Ureter (tissue), 1 donor: ENCODE measurements at regions not wholly inside any gene's neighbourhood (a gene's known extent, or its start where the extent isn't known, plus 50 kb on each side); places are given as distances from the start of the nearest gene placed in this dataset.

Experiments
- DNase-seq: peaks from one replicate; pipeline ENCODE4 v3.0.0-alpha.2; 2020; ENCODE audit warnings: low spot score
- donor health status: DM: yes; HTN: yes; CAD: no.

DNA sequence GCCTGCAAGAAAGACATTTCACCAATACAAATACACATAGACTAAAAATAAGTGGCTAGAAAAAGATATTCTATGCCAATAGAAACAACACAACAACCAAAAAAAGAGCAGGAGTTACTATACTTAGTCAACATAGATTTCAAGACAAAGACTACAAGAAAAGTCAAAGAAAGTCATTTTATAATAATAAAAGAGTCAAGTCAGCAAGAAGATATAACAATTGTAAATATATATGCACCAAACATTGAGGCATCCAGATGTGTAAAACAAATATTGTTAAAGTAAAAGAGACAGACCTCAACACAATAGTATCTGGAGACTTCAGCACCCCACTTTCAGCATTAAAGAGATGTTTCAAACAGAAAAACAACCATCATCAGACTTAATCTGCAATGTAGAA lies 104.6 kb downstream of the AMY1C start:
- no peak for DNase-seq

DNA sequence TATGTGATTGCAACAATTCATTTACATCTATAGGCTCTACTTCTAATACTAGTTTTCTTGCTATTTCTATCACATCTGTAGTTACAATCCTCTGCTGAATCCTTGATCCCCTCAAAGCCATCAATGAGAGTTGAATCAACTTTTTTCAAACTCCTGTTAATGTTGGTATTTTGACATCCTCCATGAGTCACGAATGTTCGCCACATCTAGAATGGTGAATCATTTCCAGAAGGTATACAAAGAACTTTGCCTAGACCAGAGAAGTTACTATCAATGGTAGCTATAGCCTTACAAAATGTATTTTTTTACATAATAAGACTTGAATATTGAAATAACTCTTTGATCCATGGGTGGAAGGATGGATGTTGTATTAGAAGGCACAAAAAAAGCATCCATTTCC lies 110.0 kb downstream of the AMY1C start:
- DNase-seq: no peak

DNA sequence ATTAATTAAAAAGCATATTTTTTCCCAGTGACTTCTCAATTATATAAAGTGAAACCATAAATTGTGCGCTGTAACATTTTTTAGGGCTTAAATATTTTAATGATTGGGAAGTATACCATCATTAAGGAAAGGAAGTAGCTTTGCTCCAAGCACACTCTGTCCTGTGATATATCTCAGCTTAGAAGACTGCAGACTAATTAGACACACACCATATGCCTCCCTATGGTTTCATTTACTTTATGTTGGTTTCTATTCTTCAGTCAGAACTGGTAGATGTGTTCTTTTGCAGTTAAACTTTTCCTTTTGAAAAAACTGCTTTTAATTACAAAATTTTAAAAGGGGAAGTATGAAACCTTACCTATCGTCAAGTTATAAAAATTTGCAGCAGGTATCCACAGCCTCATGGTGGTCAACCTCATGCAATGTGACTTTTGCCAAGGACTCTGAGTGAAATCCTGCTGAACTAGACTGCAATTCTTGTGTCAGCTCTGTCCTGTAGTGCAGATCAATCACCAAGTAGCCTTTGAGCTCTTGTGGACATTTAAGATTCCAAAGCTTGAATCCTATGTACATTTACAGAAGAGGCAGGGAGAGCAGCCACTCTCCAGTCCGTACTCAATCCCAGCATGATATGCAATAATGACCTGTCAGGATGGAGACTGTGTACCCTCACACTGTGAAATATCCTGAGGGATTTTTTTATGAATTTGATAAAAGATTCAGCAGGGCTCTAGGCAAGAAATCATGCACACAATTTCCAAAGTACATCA lies 149.1 kb downstream of the AMY1C start:
- DNase-seq: no peak

DNA sequence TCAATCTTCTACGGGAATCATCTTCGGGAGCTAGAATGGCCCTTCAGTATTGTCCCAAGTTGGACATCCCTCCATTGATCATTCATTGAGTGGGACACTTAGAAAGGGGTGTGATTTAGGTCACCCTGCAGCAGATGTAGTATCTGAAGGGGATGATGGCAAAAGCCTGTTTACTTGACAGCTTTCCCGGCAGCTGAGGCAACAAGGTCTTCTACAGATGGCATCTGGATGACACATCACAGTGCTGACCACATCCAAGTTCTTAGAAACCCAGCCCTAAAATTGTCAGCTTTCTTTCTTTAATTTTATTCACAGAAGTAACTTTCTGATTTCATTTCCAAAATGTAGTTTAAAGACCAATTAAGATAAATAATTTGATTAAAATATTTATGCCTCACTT lies 150.3 kb downstream of the AMY1C start:
- DNase-seq: no peak

DNA sequence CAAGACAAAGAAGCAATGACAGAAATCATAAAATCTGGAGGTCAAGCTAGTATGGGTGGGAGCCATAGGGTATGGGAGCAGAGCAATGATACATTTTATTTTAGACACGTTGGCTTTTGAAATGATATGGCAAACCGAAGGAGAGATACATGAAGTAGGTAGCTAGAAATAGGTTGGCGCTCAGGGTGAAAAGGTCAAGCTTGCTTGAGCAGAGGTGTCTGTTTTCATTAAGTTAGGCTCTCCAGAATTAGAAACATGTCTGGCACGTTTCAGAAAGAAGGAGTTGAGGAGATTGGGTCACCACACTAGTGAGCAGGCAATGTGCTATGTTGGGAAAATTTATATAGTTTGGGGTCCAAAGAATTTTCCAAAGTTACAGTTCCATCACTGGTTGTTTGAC lies 151.4 kb downstream of the AMY1C start:
- DNase-seq: no peak

DNA sequence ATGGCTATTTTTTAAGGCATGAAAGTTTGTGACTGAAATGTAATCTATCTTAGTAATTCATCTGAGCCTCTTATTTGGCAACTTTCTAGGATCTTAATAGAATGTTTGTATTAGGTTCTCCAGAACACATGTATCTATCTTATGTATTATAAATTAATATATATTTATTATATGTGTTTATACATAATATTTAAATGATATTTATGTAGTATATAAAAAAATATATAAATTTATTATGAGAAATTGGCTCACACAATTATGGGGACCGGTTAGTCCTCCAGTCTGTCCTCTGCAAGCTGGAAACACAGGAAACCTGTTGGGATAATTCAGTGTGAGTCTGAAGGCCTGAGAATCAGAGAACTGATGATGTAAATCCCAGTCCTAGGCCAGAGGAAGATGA lies 155.7 kb downstream of the AMY1C start:
- no peak for DNase-seq

DNA sequence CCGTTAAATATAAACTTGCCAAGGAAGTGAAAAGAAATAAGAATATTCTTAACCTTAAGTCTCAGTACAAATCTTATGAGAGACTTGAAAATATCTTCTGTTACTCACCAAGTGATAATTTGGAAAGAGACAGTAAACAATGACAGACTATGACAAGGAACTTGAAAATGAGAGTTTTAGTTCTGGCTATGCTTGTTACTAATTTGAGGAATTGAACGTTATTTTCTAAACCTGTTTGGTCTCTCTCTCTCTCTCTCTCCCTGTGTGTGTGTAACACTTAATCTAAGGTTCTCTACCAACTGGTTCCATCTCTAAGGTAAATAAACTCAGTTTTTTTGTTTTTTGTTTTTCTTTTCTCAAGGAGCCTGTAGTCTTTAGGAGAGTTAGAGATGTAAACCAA lies 161.8 kb downstream of the AMY1C start:
- no peak for DNase-seq

DNA sequence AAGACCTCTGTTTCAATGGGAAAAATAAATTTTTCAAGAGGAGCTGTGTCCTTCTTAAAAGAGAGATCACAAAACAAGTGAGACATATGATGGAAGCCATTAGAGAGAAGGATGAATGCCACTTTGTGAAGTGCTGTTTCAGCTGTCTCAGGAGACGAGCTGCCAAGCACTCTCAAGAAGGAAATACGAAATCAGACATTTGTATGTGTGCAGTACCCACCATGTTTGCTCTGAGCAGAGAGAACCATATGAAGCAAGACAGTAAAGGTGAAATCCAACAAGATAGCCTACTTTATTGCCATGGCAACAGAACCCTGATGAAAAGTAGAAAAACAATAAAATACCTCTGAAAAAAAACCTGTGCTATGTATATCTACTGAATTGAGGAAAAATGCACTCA lies 168.1 kb downstream of the AMY1C start:
- no peak for DNase-seq

DNA sequence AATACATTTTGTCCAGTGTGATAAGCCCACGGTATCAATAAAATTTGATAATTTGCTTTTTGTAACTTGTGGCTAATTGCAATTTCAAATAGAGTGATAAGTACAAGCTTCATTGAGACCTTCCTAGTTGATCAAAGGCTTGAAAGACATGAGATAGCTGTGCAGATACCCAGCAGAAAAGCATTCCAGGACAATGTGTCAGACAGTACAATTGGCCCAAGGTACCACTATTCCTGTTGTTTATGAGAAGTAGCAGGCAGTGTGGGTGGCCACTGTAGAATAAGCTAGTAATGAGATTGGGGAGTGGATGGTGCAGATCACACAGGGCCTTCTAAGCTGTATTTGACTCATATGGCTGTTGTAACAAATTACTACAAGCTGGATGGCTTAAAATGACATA lies 182.2 kb downstream of the AMY1C start:
- DNase-seq: no peak

DNA sequence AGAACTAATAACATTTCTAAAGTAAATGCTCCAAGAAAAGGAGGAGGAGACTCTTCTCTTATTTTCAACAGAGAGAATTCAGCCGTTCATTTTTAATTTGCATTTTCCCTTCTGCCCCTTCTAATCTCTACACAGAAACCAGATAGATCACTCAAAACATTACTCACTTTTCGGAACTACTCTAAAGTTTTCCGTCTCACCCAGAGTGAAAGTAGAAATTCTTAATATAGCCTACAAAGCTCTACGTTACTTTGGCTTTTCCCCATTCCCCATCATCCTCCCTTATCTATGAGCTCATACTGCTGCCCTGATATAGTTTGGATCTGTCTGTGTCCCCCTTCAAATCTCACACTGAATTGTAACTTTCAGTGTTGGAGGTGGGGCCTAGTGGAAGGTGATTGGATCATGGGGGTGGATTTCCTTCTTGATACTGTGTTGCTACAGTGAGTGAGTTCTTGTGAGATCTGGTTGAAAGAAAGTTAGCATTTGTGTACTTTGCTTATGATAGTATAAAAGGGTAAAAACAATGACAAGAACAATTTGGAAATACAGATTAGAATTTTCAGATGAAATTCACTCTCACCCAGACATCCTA lies 188.2 kb downstream of the AMY1C start:
- no peak for DNase-seq

DNA sequence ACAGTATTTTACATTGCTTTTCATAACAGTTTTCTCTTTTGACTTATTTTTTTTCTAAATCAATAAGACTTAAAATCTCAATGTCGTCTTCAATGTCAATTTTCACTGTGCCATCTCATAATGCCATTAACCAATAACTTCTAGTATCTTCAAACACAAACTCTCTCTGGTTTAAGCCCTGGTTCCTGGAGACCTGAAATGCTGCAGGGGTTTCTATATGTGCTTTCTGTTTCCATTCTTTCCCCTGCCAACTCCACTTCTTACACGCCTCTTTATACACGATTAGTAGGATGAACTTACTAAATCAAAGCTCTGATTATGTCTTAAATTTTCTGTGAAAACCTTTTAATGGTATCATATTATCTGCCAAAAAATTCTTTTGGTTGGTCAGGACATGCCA lies 191.4 kb downstream of the AMY1C start:
- no peak for DNase-seq

DNA sequence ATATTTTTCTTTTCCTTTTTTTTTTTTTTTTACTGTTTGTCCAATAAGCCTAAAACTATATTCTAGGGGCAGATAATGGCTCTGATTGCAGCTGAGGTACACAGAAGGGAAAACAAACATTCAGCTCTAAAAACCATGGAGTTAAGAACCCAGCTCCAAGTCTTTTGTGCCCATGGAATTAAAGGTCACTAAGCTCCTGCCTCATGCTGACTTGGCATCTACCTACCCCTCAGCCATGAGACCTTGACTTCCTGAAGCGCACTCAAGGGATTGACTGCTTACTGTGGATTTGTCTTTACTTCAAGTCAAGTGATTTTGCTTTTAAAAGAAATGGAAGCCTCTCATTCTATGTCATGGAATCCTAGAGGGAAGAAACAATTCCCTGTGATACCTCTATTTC lies 192.3 kb downstream of the AMY1C start:
- no peak for DNase-seq

DNA sequence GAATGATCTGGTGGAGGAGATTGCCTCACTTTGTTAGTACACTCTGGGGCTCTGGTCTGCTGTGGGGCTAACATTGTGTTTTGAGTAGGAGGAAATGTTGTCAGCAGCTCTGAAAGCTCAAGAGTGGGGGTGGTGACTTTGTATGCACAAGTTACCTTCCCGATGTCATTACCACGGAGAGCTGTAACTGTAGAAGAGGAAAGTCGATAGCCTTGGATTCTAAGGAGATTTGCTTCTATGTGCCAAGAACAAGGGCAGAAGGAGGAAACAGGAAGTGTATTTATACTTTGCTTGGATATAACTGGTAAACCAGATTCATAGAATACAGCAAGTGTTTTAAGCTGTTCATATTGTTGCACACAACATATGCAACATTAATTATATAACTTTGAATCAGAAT lies 196.1 kb downstream of the AMY1C start:
- no peak for DNase-seq

DNA sequence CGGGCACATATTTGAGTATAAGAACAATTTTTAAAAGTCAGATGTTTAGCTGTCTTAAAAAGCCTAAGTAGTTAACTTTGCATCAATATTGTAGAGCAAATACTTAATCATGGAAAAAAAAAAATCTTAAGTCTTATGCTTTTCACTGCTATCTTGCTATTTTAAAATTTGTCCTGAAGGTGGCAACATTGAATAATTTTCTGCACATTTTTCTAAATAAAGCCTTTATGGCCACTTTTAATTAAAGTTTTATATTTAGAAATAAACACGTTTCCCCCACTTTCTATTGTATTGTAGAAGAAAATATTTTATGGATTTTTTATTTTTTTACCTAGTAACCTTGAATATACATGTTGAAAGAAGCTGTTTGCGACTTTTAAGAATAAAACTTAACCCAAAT lies 198.8 kb downstream of the AMY1C start:
- DNase-seq: no peak

DNA sequence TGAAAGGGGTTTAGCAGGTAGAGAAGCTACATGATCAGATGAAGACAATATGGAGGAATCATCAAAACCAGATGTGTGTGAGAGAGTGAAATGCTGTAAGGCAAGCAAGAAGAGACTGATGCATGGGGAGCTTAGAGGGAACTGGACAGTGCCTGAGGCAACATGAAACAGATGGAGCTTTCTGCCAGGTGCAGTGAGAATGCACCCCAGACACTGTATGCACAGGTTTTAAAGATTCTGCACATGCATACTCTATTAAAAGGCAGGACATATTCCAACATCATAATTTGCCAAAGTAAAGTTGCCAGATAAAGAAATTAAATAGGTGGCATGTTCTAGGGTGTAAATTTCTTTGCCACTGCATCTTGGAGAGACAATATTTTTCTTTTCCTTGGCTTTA lies 200.1 kb downstream of the AMY1C start:
- no peak for DNase-seq

DNA sequence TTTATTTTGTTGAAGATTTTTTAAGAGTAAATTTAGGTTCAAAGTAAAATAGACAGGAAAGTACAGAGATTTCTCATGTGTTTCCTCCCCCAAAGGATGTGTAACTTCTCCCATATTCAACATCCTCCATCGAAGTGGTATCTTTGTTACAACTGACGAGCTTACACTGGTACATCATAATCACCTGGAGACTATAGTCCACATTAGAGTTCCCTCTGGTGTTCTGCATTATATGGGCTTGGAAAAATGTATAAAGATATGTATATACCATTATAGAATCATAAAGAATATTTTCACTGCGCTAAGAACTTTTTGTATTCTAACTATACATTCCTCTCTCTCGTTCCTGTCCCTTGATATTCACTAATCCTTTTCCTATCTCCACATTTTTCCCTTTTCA lies 203.7 kb downstream of the AMY1C start:
- no peak for DNase-seq

DNA sequence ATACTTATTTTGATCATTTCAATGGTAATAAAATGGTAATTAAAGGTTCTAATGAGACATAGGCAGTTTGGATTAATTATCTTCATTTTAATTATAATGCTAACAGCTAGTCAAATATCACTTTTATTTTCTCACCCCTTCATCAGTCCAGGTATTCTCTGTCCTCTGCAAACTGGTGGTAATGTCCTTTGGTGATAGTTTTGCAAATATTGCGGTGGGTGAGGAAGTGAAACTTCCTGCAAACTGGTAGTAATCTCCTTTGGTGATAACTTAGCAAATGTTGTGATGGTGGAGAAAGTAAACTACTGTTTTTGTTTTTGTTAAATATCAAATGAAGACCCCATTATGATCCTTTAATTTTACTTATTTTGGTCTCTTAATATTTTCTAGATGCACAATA lies 209.0 kb downstream of the AMY1C start:
- DNase-seq: no peak

DNA sequence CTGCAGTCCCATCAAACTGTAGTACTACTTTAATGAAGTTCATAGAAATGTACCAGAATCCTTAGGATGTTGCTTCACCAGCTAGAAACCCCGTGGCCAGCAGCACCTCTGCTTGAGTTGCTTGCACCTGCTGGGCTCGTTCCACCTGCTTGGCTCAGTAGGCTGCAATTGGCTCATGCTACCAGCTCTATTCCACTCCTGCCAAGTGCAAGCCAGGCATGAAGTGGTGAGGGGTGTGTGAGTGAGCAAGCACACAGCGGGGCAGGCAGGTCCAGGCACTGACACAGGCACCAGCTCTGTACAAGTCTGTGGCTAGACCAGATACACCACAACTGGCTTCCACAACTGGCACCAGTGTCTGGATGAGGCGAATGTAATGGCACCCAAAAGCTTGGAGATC lies 209.9 kb downstream of the AMY1C start:
- DNase-seq: no peak

DNA sequence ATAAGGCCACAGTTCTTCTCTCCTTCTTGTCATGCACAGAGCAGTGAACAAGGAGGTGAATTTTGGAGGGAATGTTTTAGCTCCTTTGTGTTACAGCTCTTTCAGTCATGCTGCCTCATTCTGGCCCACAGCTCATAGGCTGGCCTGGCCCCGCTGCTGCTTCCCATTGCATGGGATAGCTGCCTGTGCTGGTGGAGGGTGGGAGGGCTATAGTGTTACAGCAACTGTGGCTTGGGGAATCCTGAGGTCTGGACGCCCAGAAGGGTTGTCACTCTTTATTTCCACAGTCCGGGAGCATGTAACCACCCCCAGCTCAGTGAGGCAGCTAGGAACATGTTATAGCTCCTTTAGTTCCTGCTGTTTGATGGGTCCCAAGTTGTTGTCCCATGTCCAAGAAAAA lies 210.3 kb downstream of the AMY1C start:
- no peak for DNase-seq

DNA sequence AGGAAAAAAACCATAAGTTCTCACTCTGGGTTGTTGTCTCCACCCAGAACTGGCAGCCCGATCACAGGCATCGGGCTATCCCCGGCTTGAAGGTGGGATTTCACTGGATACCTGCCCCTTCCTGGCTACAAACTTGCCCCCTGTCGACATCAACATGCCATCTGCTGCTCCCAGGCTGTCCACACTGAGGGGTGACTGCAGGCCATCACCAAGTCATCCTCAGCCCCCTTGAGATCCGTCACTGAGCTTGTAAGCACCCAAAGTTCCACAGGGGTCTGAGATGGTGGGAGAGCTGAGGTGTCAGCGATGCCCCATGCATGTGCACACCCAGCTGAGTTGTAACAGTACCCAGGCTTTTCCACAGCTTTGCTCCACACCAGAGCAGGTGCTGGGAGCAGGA lies 211.0 kb downstream of the AMY1C start:
- no peak for DNase-seq

DNA sequence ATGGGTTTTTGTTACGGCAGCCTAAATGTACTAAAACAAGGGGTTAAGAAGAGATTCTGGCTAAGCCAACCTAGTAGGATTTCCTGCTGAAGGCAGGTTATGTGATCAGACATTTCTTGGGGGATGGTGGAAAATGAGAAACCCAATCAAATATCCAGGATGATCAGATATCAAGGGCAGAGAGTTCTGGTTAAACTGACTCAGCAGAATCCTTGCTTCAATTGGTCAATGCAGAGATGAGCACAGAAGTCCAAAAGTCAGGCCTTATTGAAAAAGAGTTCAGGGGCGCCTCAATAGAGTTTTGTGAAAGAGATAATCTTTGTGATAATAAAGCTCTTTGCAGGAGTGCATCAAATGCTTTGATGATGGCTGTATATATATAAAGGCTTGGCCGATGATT lies 237.1 kb downstream of the AMY1C start:
- no peak for DNase-seq

DNA sequence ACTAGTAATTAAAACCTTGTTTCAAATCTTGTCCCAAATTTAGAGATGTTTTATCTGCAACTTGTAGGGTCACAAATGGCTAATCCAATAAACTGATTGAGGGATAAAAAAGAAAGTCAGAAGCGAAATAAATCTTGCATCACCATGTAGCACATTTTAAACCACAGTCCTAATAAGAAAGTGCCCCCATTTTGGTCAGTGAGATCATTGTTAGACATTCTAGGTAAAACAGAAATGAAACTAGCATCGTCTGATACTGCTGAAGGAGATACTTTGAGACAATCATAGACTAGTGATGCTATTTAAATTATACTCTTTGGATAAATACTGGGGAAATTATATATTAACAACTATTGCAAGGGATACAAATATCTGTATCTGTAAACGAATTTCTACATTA lies 247.9 kb downstream of the AMY1C start:
- no peak for DNase-seq

DNA sequence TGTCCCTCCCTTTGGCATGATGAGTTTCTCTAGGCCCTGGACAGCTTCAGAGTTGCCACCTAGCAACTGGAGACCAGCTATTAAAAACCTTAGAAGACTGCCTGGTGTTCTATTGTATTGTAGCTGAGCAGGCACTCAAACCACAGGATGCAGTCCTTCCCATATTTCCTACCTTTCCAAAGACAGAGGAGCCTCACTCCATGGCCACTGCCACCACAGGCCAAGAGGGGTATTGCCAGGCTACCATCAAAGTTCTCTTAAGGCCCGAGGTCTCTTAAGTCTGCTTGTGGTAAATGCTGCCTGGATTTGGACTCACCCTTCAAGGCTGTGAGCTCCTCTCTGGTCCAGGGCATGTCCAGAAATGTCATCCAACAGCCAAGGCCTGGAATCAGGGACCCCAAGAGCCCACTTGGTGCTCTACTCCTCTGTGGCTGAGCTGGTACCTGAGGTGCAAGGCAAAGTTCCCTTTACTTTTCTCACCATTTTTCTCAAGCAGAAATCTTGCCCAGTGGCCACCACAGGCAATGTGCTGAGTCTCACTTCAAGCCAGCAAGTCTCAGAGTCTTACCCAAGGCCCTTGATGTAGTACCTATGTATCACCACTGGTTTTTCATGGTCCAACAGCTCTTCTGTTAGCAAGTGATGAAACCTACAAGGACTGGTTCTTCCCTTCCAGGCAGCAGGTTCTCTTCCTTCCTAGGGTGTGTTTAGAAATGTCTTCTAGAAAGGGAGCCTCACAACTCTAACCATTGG lies 269.4 kb downstream of the AMY1C start:
- no peak for DNase-seq
